Naive thymus-derived CD4-positive, alpha-beta T cell (primary cell): ENCODE measurements at regions not wholly inside any gene's neighbourhood (a gene's known extent, or its start where the extent isn't known, plus 50 kb on each side); places are given as distances from the start of the nearest gene placed in this dataset.

Source experiments
- ATAC-seq: fragments of 150-1000 bp; cut with Tn5 transposase; 2 replicates; pipeline ENCODE4 v1.10.0; 2021; ENCODE audit warnings: mild to moderate bottlenecking, moderate library complexity
- CTCF ChIA-PET: fragments of 350-600 bp; sonication (Branson Sonifier 250); formaldehyde crosslinking; loops from one replicate; lab custom pipeline; 2021; ENCODE audit warnings: antibody characterized with exemption; lab: Charles Lee
- POLR2A ChIA-PET: fragments of 350-600 bp; sonication (Branson Sonifier 250); formaldehyde crosslinking; loops from one replicate; lab custom pipeline; 2021; ENCODE audit warnings: antibody characterized with exemption, inconsistent platforms; lab: Charles Lee
- DNase-seq, 9 donors: peaks; one replicate each; pipeline versions ENCODE4 v3.0.0 to v3.0.0-alpha.2; 2020 to 2022; ENCODE audit warnings: mixed read lengths in 1 of 9
- H3K27ac ChIP-seq: one replicate; pipeline ENCODE4 v1.7.0; 2013; ENCODE audit warnings: mild to moderate bottlenecking, low read depth, low read length, moderate library complexity
- H3K27me3 ChIP-seq, 2 donors: one replicate each; pipeline ENCODE4 v1.7.0; 2013; ENCODE audit warnings: low read length in 2 of 2, mild to moderate bottlenecking in 2 of 2, moderate library complexity in 2 of 2; ENCODE audit not compliant: control insufficient read depth in 2 of 2, insufficient read depth in 2 of 2
- H3K36me3 ChIP-seq, 3 experiments: 1 replicate in 2 of 3; 2 replicates in 1 of 3; pipeline ENCODE4 v1.7.0; 2013; ENCODE audit warnings: low read length in 3 of 3, mild to moderate bottlenecking in 3 of 3, moderate library complexity in 1 of 3; ENCODE audit not compliant: insufficient read depth in 3 of 3, control insufficient read depth in 2 of 3
- H3K4me1 ChIP-seq, 2 donors: one replicate each; pipeline ENCODE4 v1.7.0; 2013; ENCODE audit warnings: low read length in 2 of 2, mild to moderate bottlenecking in 2 of 2, moderate library complexity in 1 of 2; ENCODE audit not compliant: control insufficient read depth in 2 of 2, insufficient read depth in 2 of 2
- H3K4me3 ChIP-seq: 2 replicates; pipeline ENCODE4 v1.7.0; 2013; ENCODE audit warnings: mild to moderate bottlenecking, low read length
- H3K9me3 ChIP-seq, 3 experiments: 1 replicate in 2 of 3; 2 replicates in 1 of 3; pipeline ENCODE4 v1.7.0; 2013; ENCODE audit warnings: low read length in 3 of 3; ENCODE audit not compliant: control insufficient read depth in 2 of 3
- H3K27ac Mint-ChIP-seq, 9 donors: one replicate each; pipeline ENCODE4 v1.8.0; 2020 to 2022; ENCODE audit warnings: mixed read lengths in 9 of 9, mild to moderate bottlenecking in 8 of 9, moderate library complexity in 5 of 9, inconsistent platforms in 2 of 9
- H3K27me3 Mint-ChIP-seq, 5 donors: one replicate each; pipeline ENCODE4 v1.8.0; 2021 to 2022; ENCODE audit warnings: mixed read lengths in 5 of 5, mild to moderate bottlenecking in 1 of 5
- H3K36me3 Mint-ChIP-seq, 5 donors: one replicate each; pipeline ENCODE4 v1.8.0; 2020 to 2022; ENCODE audit warnings: mixed read lengths in 5 of 5, mild to moderate bottlenecking in 3 of 5, inconsistent platforms in 1 of 5
- H3K4me1 Mint-ChIP-seq, 7 donors: one replicate each; pipeline ENCODE4 v1.8.0; 2020 to 2022; ENCODE audit warnings: mixed read lengths in 7 of 7, mild to moderate bottlenecking in 3 of 7, inconsistent platforms in 1 of 7
- H3K4me3 Mint-ChIP-seq, 10 donors: one replicate each; pipeline ENCODE4 v1.8.0; 2020 to 2022; ENCODE audit warnings: mild to moderate bottlenecking in 10 of 10, mixed read lengths in 10 of 10, moderate library complexity in 6 of 10, inconsistent platforms in 2 of 10
- H3K9me3 Mint-ChIP-seq, 11 donors: one replicate each; pipeline ENCODE4 v1.8.0; 2020 to 2022; ENCODE audit warnings: mixed read lengths in 11 of 11, mild to moderate bottlenecking in 4 of 11, inconsistent platforms in 1 of 11, moderate library complexity in 1 of 11
- intact Hi-C, 2 donors: fragments of 100-400 bp; cut with micrococcal nuclease; formaldehyde crosslinking; loops; one replicate each; pipeline ENCODE4 v1.15.1; 2023

DNA sequence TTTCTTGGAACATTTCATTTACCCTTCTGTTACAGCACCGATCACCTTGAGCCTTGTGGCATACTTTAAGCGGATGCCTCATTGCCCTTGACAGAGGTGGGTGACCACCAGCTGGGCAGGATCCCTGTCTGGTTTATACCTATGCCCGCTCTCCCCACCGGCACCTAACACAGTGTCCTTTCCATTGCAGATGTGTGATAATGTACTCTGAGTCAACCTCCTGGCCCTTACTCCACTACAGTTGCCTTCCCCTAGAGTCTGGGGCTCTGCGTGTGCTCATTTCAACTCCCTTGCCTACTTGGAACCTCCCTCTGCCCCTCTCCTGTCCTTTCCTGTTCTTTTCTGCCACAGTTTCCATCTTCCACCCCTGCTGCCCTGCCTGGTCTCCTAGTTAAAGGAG lies 60.2 kb upstream of the MED13 start:
- no peaks in the 10 kb centered on the region for H3K27me3 ChIP-seq
- no peaks in the 10 kb centered on the region for H3K36me3 ChIP-seq
- ChIA-PET POLR2A (no interaction called here), CTCF (no interaction called here)
- H3K9me3 ChIP-seq: no peaks in the 10 kb centered on the region
- no peak overlapping the region for H3K27ac Mint-ChIP-seq
- peaks cover 5 to 12% (median 8%) of the 10 kb centered on the region in 7 donors for H3K4me1 Mint-ChIP-seq
- intact Hi-C loops: no loop called here
- no peak overlapping the region for H3K27ac ChIP-seq
- H3K4me3 Mint-ChIP-seq: no peak overlapping the region
- peaks cover 22 to 30% (median 25%) of the 10 kb centered on the region in 5 donors for H3K27me3 Mint-ChIP-seq
- DNase-seq (no peak), ATAC-seq (no peak)
- no peaks in the 10 kb centered on the region for H3K4me1 ChIP-seq
- H3K36me3 Mint-ChIP-seq: peaks cover 0 to 3% (median 0%) of the 10 kb centered on the region in 5 donors
- no peaks in the 10 kb centered on the region for H3K9me3 Mint-ChIP-seq
- no peak overlapping the region for H3K4me3 ChIP-seq

- H3K4me3 Mint-ChIP-seq: peak overlapping the region in 1 of 10 donors; percentile 18
- Histone ChIP-seq H3K4me1 (no peaks in the 10 kb centered on the region), H3K27me3 (no peaks in the 10 kb centered on the region), H3K4me3 (no peak overlapping the region), H3K36me3 (no peaks in the 10 kb centered on the region), H3K9me3 (no peaks in the 10 kb centered on the region), H3K27ac (no peak overlapping the region)
- H3K9me3 Mint-ChIP-seq: no peaks in the 10 kb centered on the region
- intact Hi-C loops: no loop called here
- ATAC-seq: no peak
- H3K36me3 Mint-ChIP-seq: peaks cover 0 to under 1% (median 0%) of the 10 kb centered on the region in 5 donors
- CTCF ChIA-PET: no interaction called here
- peak overlapping the region in 2 of 9 donors; percentile 4 to 7 for H3K27ac Mint-ChIP-seq
- DNase-seq: no peak
- H3K27me3 Mint-ChIP-seq: peaks cover 12 to 18% (median 17%) of the 10 kb centered on the region in 5 donors
- peaks cover 2 to 9% (median 8%) of the 10 kb centered on the region in 7 donors for H3K4me1 Mint-ChIP-seq
- POLR2A ChIA-PET: no interaction called here
These were observed 56.1 kb upstream of the MED13 start for GRCh38 chr17:62121025-62121730.

GRCh38 chr17:62119373-62119772 lies 54.3 kb upstream of the MED13 start:
- H3K36me3 Mint-ChIP-seq: no peaks in the 10 kb centered on the region
- no peak for DNase-seq
- no peak overlapping the region for H3K27ac Mint-ChIP-seq
- peaks cover 0 to 9% (median 7%) of the 10 kb centered on the region in 7 donors for H3K4me1 Mint-ChIP-seq
- no peak overlapping the region for H3K27ac ChIP-seq
- H3K36me3 ChIP-seq: no peaks in the 10 kb centered on the region
- ATAC-seq: no peak
- CTCF ChIA-PET: no interaction called here
- peaks cover 0 to 9% (median 5%) of the 10 kb centered on the region in 5 donors for H3K27me3 Mint-ChIP-seq
- intact Hi-C loops: no loop called here
- H3K4me3 Mint-ChIP-seq: no peak overlapping the region
- no peaks in the 10 kb centered on the region for H3K9me3 ChIP-seq
- H3K9me3 Mint-ChIP-seq: no peaks in the 10 kb centered on the region
- H3K4me1 ChIP-seq: no peaks in the 10 kb centered on the region
- no peaks in the 10 kb centered on the region for H3K27me3 ChIP-seq
- no peak overlapping the region for H3K4me3 ChIP-seq
- POLR2A ChIA-PET: no interaction called here
